ENCODE measurements at regions not wholly inside any gene's neighbourhood (a gene's known extent, or its start where the extent isn't known, plus 50 kb on each side); places are given as distances from the start of the nearest gene placed in this dataset.
"Not testable (repeated sequence)": the region's sequence is repeated elsewhere in the genome, so short reads cannot be mapped to it uniquely, and the experiment has no call there.

DNA sequence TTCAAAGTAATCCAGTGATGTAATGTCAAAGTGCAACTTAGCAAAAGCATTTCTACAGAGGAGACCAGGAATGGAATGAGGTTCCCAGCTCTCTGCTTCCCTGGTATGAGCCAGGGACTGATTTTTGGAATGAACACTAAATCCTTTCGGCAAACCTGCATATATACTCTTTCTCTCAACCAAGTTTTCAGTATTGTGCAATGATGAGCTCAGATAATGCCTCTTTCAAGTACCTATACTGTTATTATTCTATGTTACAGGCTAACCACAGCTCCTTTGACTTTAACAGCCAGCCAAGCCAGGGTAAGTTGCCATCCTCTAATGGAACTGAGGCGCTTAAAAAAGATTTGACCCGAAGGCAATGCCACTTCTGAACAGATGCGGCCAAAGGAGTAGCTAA, 104.9 kb upstream of the FSCB start:
- DNase-seq = no peak

DNA sequence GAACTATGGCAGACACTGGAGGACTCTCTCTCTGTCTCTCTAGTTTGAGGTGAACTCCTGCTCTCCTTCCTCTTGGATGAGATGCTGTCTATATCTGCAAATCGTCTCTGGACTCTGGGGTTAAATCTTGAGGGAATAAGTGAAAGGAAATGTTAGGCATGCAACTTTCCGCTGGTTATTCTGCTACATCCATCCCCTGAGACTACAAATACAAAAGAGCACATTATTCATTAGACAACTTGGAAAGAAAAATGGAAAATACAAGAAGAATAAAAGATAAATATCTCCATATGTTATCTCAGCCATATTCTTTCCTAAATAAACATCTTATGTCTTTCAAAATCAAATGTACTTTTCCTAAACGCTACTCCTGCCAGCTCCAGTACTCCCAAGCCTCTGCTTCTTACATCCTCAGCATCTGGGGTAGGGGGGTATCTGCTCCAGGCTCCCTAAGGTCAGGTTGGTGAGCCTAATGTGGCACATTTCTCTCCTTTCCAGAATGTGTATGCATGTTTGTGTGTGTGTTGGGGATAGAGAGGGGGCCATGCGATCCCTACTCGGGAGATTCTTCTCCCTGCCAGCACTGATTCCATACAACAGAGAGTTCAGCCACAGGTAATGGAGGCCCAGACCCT, 102.9 kb upstream of the FSCB start:
- no peak for DNase-seq

DNA sequence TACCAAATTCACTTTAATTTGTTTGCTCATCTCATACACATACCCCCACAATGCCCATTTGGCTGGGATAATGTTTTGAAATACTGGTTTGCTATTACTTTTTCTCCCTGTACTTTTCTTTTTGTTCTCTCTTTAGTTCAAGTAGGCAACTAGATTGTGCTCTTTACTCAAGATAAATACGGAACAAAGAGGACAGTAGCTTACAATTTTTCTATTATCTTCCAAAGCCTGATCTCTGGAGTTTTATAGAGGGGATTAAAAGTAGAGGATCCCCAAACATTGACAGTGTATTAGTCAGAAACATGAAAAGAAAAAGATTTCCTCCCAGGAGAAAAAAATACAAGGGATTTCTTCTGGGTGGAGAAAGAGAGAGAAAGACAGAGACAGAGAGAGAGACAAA, 102.1 kb upstream of the FSCB start:
- no peak for DNase-seq

DNA sequence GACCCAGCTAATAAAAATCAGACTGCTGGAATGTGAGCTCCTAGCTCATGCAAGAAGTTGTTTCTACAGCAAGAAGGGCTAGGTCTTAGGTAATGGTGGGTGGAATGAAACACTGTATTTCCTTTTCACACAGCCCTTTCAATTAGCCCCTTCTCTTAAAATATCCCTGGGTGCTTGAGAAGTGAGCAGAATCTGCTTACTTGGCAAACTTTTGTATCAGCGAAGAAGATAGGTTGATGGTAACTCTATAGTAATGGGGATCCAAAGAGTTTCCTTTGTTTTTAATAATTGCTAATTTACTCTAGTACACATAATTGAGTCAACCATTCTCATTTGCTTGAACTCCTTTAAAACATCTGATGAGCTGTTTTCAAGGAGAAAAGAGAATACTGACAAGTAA, 100.6 kb upstream of the FSCB start:
- DNase-seq = no peak

DNA sequence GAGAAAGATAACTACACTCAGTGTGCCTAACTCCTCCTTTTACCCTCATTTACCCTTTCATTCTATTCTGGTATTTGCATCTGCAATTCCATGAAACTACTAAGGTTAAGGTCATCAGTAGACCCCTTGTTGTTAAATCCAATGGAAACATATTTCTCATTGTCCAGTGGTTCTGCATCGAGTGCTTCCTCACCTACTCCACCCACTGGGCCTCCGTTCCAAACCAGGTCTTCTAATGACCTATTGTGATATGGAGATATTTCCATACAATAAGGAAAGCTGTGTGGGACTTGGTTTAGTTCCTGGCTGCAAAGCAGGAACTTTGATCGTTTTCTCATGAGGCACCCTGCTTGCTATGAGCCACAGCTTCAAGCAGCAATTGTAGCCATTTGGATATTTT, 99.5 kb upstream of the FSCB start:
- no peak for DNase-seq

DNA sequence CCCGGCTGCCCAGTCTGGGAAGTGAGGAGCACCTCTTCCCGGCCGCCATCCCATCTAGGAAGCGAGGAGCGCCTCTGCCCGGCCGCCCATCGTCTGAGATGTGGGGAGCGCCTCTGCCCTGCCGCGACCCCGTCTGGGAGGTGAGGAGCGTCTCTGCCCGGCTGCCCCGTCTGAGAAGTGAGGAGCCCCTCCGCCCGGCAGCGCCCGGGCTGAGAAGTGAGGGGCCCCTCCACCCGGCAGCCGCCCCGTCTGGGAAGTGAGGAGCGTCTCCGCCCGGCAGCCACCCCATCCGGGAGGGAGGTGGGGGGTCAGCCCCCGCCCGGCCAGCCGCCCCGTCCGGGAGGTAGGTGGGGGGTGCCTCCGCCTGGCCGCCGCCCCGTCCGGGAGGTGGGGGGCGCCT, 94.2 kb upstream of the FSCB start:
- DNase-seq = not testable (repeated sequence)

DNA sequence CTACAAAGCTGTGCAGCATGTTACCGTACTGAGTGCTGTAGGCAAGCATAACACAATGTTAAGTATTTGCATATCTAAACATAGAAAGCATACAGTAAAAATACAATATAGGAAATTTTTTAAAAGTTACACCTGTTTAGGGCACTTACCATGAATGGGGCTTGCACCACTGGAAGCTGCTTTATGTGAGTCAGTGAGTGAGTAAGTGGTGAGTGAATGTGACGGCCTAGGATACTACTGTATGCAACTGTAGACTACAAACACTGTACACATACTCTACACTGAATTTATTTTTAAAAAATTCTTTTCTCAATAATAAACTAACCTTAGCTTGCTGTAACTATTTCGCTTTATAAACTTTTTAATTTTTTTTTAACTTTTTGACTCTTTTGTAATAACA, 82.1 kb upstream of the FSCB start:
- DNase-seq = no peak

DNA sequence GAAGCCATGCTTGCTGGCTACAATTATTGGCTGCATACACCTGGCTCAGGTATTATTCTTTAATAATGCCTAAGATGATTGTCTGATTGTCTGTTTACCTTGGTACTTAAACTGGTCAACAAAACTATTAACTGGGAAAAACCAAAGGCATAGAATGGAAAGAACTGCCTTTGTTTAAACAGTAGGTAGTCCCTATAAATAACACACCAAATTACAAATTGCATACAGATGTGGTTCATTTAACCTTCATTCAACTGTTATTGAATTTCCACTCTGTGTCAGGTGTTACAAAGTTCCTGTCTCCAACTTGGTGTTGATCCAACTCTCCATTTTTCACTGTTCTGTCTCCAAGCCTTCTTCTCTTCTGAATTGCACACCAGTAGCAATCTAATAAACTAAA, 79.8 kb upstream of the FSCB start:
- DNase-seq = no peak

DNA sequence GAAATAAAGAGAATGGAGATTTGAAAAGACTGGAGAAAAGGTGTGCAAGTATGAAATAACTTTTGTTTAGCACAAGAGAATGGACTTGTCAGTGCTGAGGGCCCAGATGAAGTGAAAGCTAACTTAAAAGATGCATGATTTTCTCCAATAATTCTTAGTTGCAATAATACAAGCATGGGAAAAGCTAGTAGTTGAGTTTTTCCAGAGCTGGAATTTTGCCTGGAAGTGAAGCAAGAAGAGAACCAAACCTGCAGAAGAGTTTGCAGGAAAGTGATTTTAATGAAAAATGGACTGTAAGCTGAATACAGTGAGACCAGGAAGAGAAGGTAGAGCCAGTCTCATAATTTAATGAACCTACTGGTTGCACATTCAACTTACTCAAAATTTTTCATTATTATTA, 69.3 kb upstream of the FSCB start:
- no peak for DNase-seq

DNA sequence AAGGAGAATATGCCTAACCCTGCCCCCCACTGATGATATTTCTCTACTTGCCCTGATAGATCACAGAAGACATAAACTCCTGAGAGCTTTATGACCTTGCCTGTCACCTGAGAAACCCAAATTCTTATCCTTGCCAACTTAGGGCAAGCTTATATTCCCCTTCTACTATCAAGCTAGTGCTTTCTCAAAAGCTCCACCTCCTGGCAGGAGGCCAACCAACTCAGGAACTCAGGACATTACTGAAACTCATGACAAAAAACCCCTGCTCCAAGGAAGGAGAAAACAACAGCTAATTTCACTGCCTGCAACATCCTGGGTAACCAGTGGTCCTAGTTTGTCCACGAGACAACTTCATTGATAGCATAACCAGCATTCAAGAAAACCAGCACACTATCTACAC, 60.9 kb upstream of the FSCB start:
- DNase-seq = no peak

DNA sequence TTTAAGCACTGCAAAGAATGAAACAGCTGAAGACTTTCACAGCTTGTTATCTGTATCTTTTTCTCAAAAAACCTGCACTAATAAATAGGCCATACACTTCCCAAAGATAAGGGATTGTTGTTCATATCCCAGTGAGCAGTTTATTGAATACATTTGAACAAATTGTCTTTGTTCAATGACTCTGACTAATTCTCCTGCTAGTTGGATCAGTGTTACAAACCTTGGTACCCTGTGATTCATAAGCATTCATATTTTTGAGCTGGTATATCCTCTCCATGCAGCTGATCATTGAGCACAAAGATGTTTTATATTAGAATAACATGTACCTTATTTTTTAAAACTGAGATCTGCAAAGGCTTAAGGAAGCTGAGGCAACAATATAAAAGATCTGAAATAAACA, 58.9 kb upstream of the FSCB start:
- DNase-seq = no peak

DNA sequence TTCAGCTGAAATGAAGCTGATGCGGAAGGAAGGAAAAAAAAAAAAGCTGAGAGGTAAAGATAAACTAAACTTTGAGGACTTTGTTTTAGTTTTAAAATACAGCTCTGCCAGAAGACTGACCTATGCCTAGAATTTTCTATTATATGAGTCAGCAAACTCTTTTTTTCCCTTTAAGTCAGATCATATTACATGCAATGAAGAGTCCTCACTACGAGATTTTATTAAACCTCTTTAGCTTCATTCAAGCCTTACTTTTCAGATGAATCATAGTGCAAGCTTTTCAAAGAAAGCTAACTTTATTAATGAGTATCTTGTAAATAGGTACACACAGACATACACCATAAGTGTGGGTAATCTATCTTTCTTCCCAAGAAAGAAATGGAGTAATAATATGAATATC, 57.8 kb upstream of the FSCB start:
- no peak for DNase-seq

Measured in EL (cell line).